Osteoblast (primary cell): ENCODE measurements at regions not wholly inside any gene's neighbourhood (a gene's known extent, or its start where the extent isn't known, plus 50 kb on each side); places are given as distances from the start of the nearest gene placed in this dataset.

Experiments used
- DNase-seq: peaks from one replicate; pipeline ENCODE4 v3.0.0; 2011; ENCODE audit warnings: low spot score, mixed read lengths; ENCODE audit not compliant: insufficient read length; ENCODE audit errors: missing footprints
- H2AFZ ChIP-seq: 2 replicates; pipeline ENCODE4 v1.6.0; 2011; ENCODE audit warnings: mild to moderate bottlenecking, low read length
- H3K27ac ChIP-seq: 2 replicates; pipeline ENCODE4 v1.5.1; 2011; ENCODE audit warnings: mild to moderate bottlenecking, low read depth, low read length, moderate library complexity
- H3K27me3 ChIP-seq: 2 replicates; pipeline ENCODE4 v1.6.0; 2012; ENCODE audit warnings: mild to moderate bottlenecking, control low read depth, inconsistent platforms, low read length, moderate library complexity; ENCODE audit not compliant: insufficient read depth
- H3K36me3 ChIP-seq: 2 replicates; pipeline ENCODE4 v1.5.1; 2011; ENCODE audit warnings: mild to moderate bottlenecking, low read length, control low read depth, moderate library complexity; ENCODE audit not compliant: insufficient read depth
- H3K4me1 ChIP-seq: 2 replicates; pipeline ENCODE4 v1.5.1; 2011; ENCODE audit warnings: mild to moderate bottlenecking, low read length, control low read depth, moderate library complexity; ENCODE audit not compliant: insufficient read depth
- H3K4me2 ChIP-seq: 2 replicates; pipeline ENCODE4 v1.6.0; 2011; ENCODE audit warnings: mild to moderate bottlenecking, low read length; ENCODE audit not compliant: insufficient read depth
- H3K4me3 ChIP-seq: fragments of 200-600 bp; sonication (generic); 3 replicates; pipeline ENCODE4 v1.5.1; 2012; ENCODE audit warnings: mild to moderate bottlenecking, low read length, inconsistent platforms; ENCODE audit not compliant: insufficient read depth
- H3K79me2 ChIP-seq: 2 replicates; pipeline ENCODE4 v1.6.0; 2012; ENCODE audit warnings: mild to moderate bottlenecking, low read length, control low read depth, inconsistent platforms; ENCODE audit not compliant: insufficient read depth
- H3K9me3 ChIP-seq: 2 replicates; pipeline ENCODE4 v1.5.1; 2011; ENCODE audit warnings: low read depth, low read length, control low read depth
- H4K20me1 ChIP-seq: 2 replicates; pipeline ENCODE4 v1.6.0; 2012; ENCODE audit warnings: mild to moderate bottlenecking, low read length, control low read depth; ENCODE audit not compliant: insufficient read depth
- TF ChIP-seq, protein P1 (sequence below): IDR thresholded peaks from 2 replicates; pipeline ENCODE4 v1.5.1; 2011; ENCODE audit warnings: mild to moderate bottlenecking, low read depth, low read length, moderate library complexity; ENCODE audit errors: extremely low read depth

DNA sequence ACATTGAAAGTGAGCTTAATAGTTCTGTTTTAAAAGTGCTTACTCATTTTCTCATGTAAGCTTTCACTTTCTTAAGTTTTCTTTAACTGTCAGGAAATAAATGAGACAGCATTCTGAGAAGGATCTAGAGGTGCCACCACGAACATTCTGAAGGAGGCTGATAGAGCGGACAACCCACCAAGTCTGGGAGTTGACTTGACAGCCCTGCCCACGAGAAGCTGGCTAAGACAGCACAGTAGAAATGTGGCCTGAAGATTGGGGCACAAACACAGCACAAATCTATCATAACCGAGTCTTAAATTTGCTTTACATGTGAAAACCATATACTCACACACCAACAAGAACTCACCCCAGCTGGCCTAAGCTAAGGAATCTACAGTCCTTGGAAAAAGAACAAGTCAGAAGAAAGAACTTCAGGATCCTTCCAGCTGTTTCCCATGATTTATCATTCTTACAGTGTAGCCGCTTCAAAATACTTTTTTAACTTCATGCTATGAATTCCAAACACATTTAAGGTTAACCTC, 144.2 kb upstream of the TNFAIP3 start:
- Histone ChIP-seq H3K27me3 (no peaks in the 10 kb centered on the region), H3K9me3 (no peaks in the 10 kb centered on the region), H3K4me2 (no peak overlapping the region), H3K4me1 (no peaks in the 10 kb centered on the region), H3K27ac (no peak overlapping the region), H3K36me3 (no peaks in the 10 kb centered on the region), H2AFZ (peak overlapping the region; percentile 57), H3K79me2 (no peaks in the 10 kb centered on the region), H4K20me1 (no peaks in the 10 kb centered on the region), H3K4me3 (no peak overlapping the region)
- TF ChIP-seq, protein P1, sequence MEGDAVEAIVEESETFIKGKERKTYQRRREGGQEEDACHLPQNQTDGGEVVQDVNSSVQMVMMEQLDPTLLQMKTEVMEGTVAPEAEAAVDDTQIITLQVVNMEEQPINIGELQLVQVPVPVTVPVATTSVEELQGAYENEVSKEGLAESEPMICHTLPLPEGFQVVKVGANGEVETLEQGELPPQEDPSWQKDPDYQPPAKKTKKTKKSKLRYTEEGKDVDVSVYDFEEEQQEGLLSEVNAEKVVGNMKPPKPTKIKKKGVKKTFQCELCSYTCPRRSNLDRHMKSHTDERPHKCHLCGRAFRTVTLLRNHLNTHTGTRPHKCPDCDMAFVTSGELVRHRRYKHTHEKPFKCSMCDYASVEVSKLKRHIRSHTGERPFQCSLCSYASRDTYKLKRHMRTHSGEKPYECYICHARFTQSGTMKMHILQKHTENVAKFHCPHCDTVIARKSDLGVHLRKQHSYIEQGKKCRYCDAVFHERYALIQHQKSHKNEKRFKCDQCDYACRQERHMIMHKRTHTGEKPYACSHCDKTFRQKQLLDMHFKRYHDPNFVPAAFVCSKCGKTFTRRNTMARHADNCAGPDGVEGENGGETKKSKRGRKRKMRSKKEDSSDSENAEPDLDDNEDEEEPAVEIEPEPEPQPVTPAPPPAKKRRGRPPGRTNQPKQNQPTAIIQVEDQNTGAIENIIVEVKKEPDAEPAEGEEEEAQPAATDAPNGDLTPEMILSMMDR = no peak
- no peak for DNase-seq

- DNase-seq = no peak
- no peaks in the 10 kb centered on the region for H3K9me3 ChIP-seq
- H3K4me1 ChIP-seq = peaks cover 6% of the 10 kb centered on the region
- H4K20me1 ChIP-seq = no peaks in the 10 kb centered on the region
- H3K27ac ChIP-seq = no peak overlapping the region
- TF ChIP-seq, protein P1 = no peak
- no peak overlapping the region for H3K4me3 ChIP-seq
- no peaks in the 10 kb centered on the region for H3K27me3 ChIP-seq
- H3K4me2 ChIP-seq = no peak overlapping the region
- H2AFZ ChIP-seq = no peak overlapping the region
- no peaks in the 10 kb centered on the region for H3K36me3 ChIP-seq
- H3K79me2 ChIP-seq = no peaks in the 10 kb centered on the region
These were observed 143.6 kb upstream of the TNFAIP3 start for GRCh38 chr6:137723273-137724017.

- H3K4me3 ChIP-seq = no peak overlapping the region
- no peak overlapping the region for H2AFZ ChIP-seq
- H4K20me1 ChIP-seq = no peaks in the 10 kb centered on the region
- H3K79me2 ChIP-seq = no peaks in the 10 kb centered on the region
- no peaks in the 10 kb centered on the region for H3K9me3 ChIP-seq
- TF ChIP-seq, protein P1 = no peak
- H3K4me2 ChIP-seq = no peak overlapping the region
- H3K27me3 ChIP-seq = no peaks in the 10 kb centered on the region
- no peak overlapping the region for H3K27ac ChIP-seq
- no peak for DNase-seq
- H3K4me1 ChIP-seq = peaks cover 11% of the 10 kb centered on the region
- no peaks in the 10 kb centered on the region for H3K36me3 ChIP-seq
These were observed 143.0 kb upstream of the TNFAIP3 start for GRCh38 chr6:137724018-137724403.

- Histone ChIP-seq H2AFZ (no peak overlapping the region), H3K4me3 (no peak overlapping the region), H3K4me2 (no peak overlapping the region), H3K27ac (no peak overlapping the region), H4K20me1 (no peaks in the 10 kb centered on the region), H3K27me3 (no peaks in the 10 kb centered on the region), H3K36me3 (no peaks in the 10 kb centered on the region), H3K79me2 (no peaks in the 10 kb centered on the region), H3K9me3 (no peaks in the 10 kb centered on the region), H3K4me1 (peaks cover 18% of the 10 kb centered on the region)
- no peak for DNase-seq
- TF ChIP-seq, protein P1 = no peak
These were observed 142.4 kb upstream of the TNFAIP3 start for GRCh38 chr6:137724495-137725211.
